SJSA1 (cell line): ENCODE measurements at regions not wholly inside any gene's neighbourhood (a gene's known extent, or its start where the extent isn't known, plus 50 kb on each side); places are given as distances from the start of the nearest gene placed in this dataset.

Source experiments
- DNase-seq, 2 experiments: peaks; one replicate each; pipeline ENCODE4 v3.0.0-alpha.2; 2015 to 2020; ENCODE audit warnings: low spot score in 2 of 2, low read depth in 1 of 2
- H3K27ac ChIP-seq: fragments of 250-450 bp; sonication (Bioruptor Pico); 2 replicates; pipeline ENCODE4 v1.5.1; 2020; ENCODE audit warnings: mild to moderate bottlenecking, moderate library complexity
- H3K27me3 ChIP-seq: fragments of 250-450 bp; sonication (Bioruptor Pico); replicated peaks from 2 replicates; pipeline ENCODE4 v1.5.1; 2020; ENCODE audit warnings: mild to moderate bottlenecking, moderate library complexity
- H3K36me3 ChIP-seq: fragments of 250-450 bp; sonication (Bioruptor Pico); 2 replicates; pipeline ENCODE4 v1.5.1; 2020; ENCODE audit warnings: mild to moderate bottlenecking
- H3K4me1 ChIP-seq: fragments of 250-450 bp; sonication (Bioruptor Pico); replicated peaks from 2 replicates; pipeline ENCODE4 v1.6.1; 2021; ENCODE audit warnings: mild to moderate bottlenecking
- H3K4me3 ChIP-seq: fragments of 250-450 bp; sonication (Bioruptor Pico); 2 replicates; pipeline ENCODE4 v1.5.1; 2020; ENCODE audit warnings: mild to moderate bottlenecking
- H3K9me3 ChIP-seq: fragments of 250-450 bp; sonication (Bioruptor Pico); replicated peaks from 2 replicates; pipeline ENCODE4 v1.5.1; 2020; ENCODE audit warnings: mild to moderate bottlenecking

GRCh38 chr3:162262129-162262528 is 765.5 kb downstream of the OTOL1 start:
- no peak for DNase-seq
- H3K9me3 ChIP-seq, result no peaks in the 10 kb centered on the region; the same call in 1 of the 2 replicates

GRCh38 chr3:162263596-162263995 is 767.0 kb downstream of the OTOL1 start:
- no peaks in the 10 kb centered on the region for H3K36me3 ChIP-seq
- no peaks in the 10 kb centered on the region; the same call in 1 of the 2 replicates for H3K9me3 ChIP-seq

More at GRCh38 chr3:162262129-162262528, 765.5 kb downstream of the OTOL1 start:
- H3K27ac ChIP-seq, result no peak overlapping the region
- H3K27me3 ChIP-seq, result no peaks in the 10 kb centered on the region
- H3K4me1 ChIP-seq, result no peaks in the 10 kb centered on the region
- H3K36me3 ChIP-seq, result no peaks in the 10 kb centered on the region
- no peak overlapping the region for H3K4me3 ChIP-seq

GRCh38 chr3:162269636-162270458 is 773.2 kb downstream of the OTOL1 start:
- no peak for DNase-seq
- Histone ChIP-seq H3K4me3 (no peak overlapping the region), H3K27me3 (no peaks in the 10 kb centered on the region), H3K9me3 (0 out of 2 replicates have a peak, but pooled peaks cover 4% of the 10 kb centered on the region), H3K36me3 (no peaks in the 10 kb centered on the region), H3K4me1 (no peaks in the 10 kb centered on the region), H3K27ac (no peak overlapping the region)

More at GRCh38 chr3:162263596-162263995, 767.0 kb downstream of the OTOL1 start:
- H3K27ac ChIP-seq, result no peak overlapping the region
- DNase-seq, result no peak
- H3K4me3 ChIP-seq, result no peak overlapping the region
- H3K27me3 ChIP-seq, result no peaks in the 10 kb centered on the region
- H3K4me1 ChIP-seq, result no peaks in the 10 kb centered on the region

GRCh38 chr3:162274070-162274469 is 777.5 kb downstream of the OTOL1 start:
- Histone ChIP-seq H3K4me1 (no peaks in the 10 kb centered on the region), H3K27ac (no peak overlapping the region), H3K9me3 (0 out of 2 replicates have a peak, but pooled peaks cover 4% of the 10 kb centered on the region), H3K27me3 (no peaks in the 10 kb centered on the region), H3K4me3 (no peak overlapping the region), H3K36me3 (no peaks in the 10 kb centered on the region)
- DNase-seq, result no peak

- H3K4me3 ChIP-seq, result no peak overlapping the region
- DNase-seq, result no peak
Observed at GRCh38 chr3:162278834-162279233, 782.2 kb downstream of the OTOL1 start.

GRCh38 chr3:162285259-162285658 is 788.7 kb downstream of the OTOL1 start:
- Histone ChIP-seq H3K27me3 (no peaks in the 10 kb centered on the region), H3K27ac (no peak overlapping the region), H3K4me1 (no peaks in the 10 kb centered on the region), H3K36me3 (no peaks in the 10 kb centered on the region), H3K9me3 (no peaks in the 10 kb centered on the region), H3K4me3 (no peak overlapping the region)
- DNase-seq, result no peak

More at GRCh38 chr3:162278834-162279233, 782.2 kb downstream of the OTOL1 start:
- no peak overlapping the region for H3K27ac ChIP-seq
- no peaks in the 10 kb centered on the region for H3K36me3 ChIP-seq
- no peaks in the 10 kb centered on the region for H3K27me3 ChIP-seq
- H3K4me1 ChIP-seq, result no peaks in the 10 kb centered on the region
- 0 out of 2 replicates have a peak, but pooled peaks cover 2% of the 10 kb centered on the region for H3K9me3 ChIP-seq

- Histone ChIP-seq H3K9me3 (no peaks in the 10 kb centered on the region), H3K4me3 (no peak overlapping the region), H3K4me1 (no peaks in the 10 kb centered on the region), H3K27me3 (no peaks in the 10 kb centered on the region), H3K36me3 (no peaks in the 10 kb centered on the region), H3K27ac (no peak overlapping the region)
- no peak for DNase-seq
Observed at GRCh38 chr3:162287600-162287999, 791.0 kb downstream of the OTOL1 start.

GRCh38 chr3:162292409-162292808 is 795.8 kb downstream of the OTOL1 start:
- Histone ChIP-seq H3K4me3 (no peak overlapping the region), H3K36me3 (no peaks in the 10 kb centered on the region), H3K27ac (no peak overlapping the region), H3K4me1 (peaks cover 10% of the 10 kb centered on the region), H3K9me3 (no peaks in the 10 kb centered on the region), H3K27me3 (no peaks in the 10 kb centered on the region)
- no peak for DNase-seq

GRCh38 chr3:162295323-162295983 is 798.8 kb downstream of the OTOL1 start:
- Histone ChIP-seq H3K36me3 (no peaks in the 10 kb centered on the region), H3K9me3 (no peaks in the 10 kb centered on the region; the same call in 1 of the 2 replicates)

GRCh38 chr3:162302983-162303624 is 806.5 kb downstream of the OTOL1 start:
- no peak for DNase-seq
- Histone ChIP-seq H3K9me3 (no peaks in the 10 kb centered on the region; the same call in 1 of the 2 replicates), H3K4me1 (no peaks in the 10 kb centered on the region), H3K4me3 (no peak overlapping the region), H3K36me3 (no peaks in the 10 kb centered on the region), H3K27me3 (no peaks in the 10 kb centered on the region), H3K27ac (no peak overlapping the region)

More at GRCh38 chr3:162295323-162295983, 798.8 kb downstream of the OTOL1 start:
- Histone ChIP-seq H3K27me3 (no peaks in the 10 kb centered on the region), H3K27ac (peak overlapping the region; percentile 75), H3K4me3 (no peak overlapping the region), H3K4me1 (peaks cover 10% of the 10 kb centered on the region)
- peak in 1 of 2 experiments; percentile 31 for DNase-seq

- no peak for DNase-seq
- no peaks in the 10 kb centered on the region for H3K36me3 ChIP-seq
- no peak overlapping the region for H3K4me3 ChIP-seq
- no peaks in the 10 kb centered on the region for H3K9me3 ChIP-seq
- H3K27ac ChIP-seq, result no peak overlapping the region
- no peaks in the 10 kb centered on the region for H3K27me3 ChIP-seq
- no peaks in the 10 kb centered on the region for H3K4me1 ChIP-seq
Observed at GRCh38 chr3:162317046-162317445, 820.4 kb downstream of the OTOL1 start.

GRCh38 chr3:162328649-162329048 is 832.0 kb downstream of the OTOL1 start:
- Histone ChIP-seq H3K4me1 (no peaks in the 10 kb centered on the region), H3K9me3 (no peaks in the 10 kb centered on the region), H3K27me3 (no peaks in the 10 kb centered on the region), H3K4me3 (no peak overlapping the region), H3K27ac (no peak overlapping the region), H3K36me3 (no peaks in the 10 kb centered on the region)
- no peak for DNase-seq

- Histone ChIP-seq H3K4me1 (no peaks in the 10 kb centered on the region), H3K4me3 (no peak overlapping the region), H3K27ac (no peak overlapping the region), H3K36me3 (no peaks in the 10 kb centered on the region), H3K27me3 (no peaks in the 10 kb centered on the region), H3K9me3 (no peaks in the 10 kb centered on the region)
- DNase-seq, result no peak
Observed at GRCh38 chr3:162329514-162329913, 832.9 kb downstream of the OTOL1 start.

GRCh38 chr3:162332344-162332743 is 835.7 kb downstream of the OTOL1 start:
- no peaks in the 10 kb centered on the region for H3K4me1 ChIP-seq
- H3K36me3 ChIP-seq, result no peaks in the 10 kb centered on the region
- no peak overlapping the region for H3K27ac ChIP-seq
- H3K4me3 ChIP-seq, result no peak overlapping the region
- no peaks in the 10 kb centered on the region for H3K27me3 ChIP-seq
- no peaks in the 10 kb centered on the region for H3K9me3 ChIP-seq
- no peak for DNase-seq
